Glutamatergic neuron (in vitro differentiated cells): ENCODE measurements at regions not wholly inside any gene's neighbourhood (a gene's known extent, or its start where the extent isn't known, plus 50 kb on each side); places are given as distances from the start of the nearest gene placed in this dataset.
"Not testable (repeated sequence)": the region's sequence is repeated elsewhere in the genome, so short reads cannot be mapped to it uniquely, and the experiment has no call there.

Source experiments
- DNase-seq: peaks from one replicate; pipeline ENCODE4 v3.0.0; 2022
- H3K27ac Mint-ChIP-seq: one replicate; pipeline ENCODE4 v1.8.0; 2020; ENCODE audit warnings: mild to moderate bottlenecking, mixed read lengths, inconsistent platforms; ENCODE audit not compliant: unreplicated experiment
- H3K27me3 Mint-ChIP-seq: one replicate; pipeline ENCODE4 v1.8.0; 2020; ENCODE audit warnings: mild to moderate bottlenecking, moderate library complexity, mixed read lengths, inconsistent platforms; ENCODE audit not compliant: unreplicated experiment
- H3K36me3 Mint-ChIP-seq: one replicate; pipeline ENCODE4 v1.8.0; 2020; ENCODE audit warnings: mild to moderate bottlenecking, mixed read lengths, inconsistent platforms; ENCODE audit not compliant: unreplicated experiment
- H3K4me1 Mint-ChIP-seq: one replicate; pipeline ENCODE4 v1.8.0; 2020; ENCODE audit warnings: mild to moderate bottlenecking, low read depth, mixed read lengths, inconsistent platforms; ENCODE audit not compliant: unreplicated experiment
- H3K4me3 Mint-ChIP-seq: one replicate; pipeline ENCODE4 v1.8.0; 2020; ENCODE audit warnings: mild to moderate bottlenecking, mixed read lengths, inconsistent platforms; ENCODE audit not compliant: unreplicated experiment
- H3K9me3 Mint-ChIP-seq: one replicate; pipeline ENCODE4 v1.8.0; 2020; ENCODE audit warnings: mild to moderate bottlenecking, moderate library complexity, mixed read lengths, inconsistent platforms; ENCODE audit not compliant: unreplicated experiment
- CTCF ChIP-seq: fragments of 200-600 bp; sonication (generic); IDR thresholded peaks from one replicate; pipeline ENCODE4 v1.5.0; 2021; ENCODE audit not compliant: partially characterized antibody, unreplicated experiment

GRCh38 chr4:179678093-179678814 is 2236.0 kb upstream of the AGA start:
- Mint-ChIP-seq H3K9me3 (peaks cover 3% of the 10 kb centered on the region), H3K27ac (no peak overlapping the region)

GRCh38 chr4:179683661-179684060 is 2241.4 kb upstream of the AGA start:
- H3K4me1 Mint-ChIP-seq, H3K36me3 Mint-ChIP-seq, H3K4me3 Mint-ChIP-seq, H3K9me3 Mint-ChIP-seq, DNase-seq, H3K27me3 Mint-ChIP-seq, H3K27ac Mint-ChIP-seq: not testable (repeated sequence)

More at GRCh38 chr4:179678093-179678814, 2236.0 kb upstream of the AGA start:
- no peaks in the 10 kb centered on the region for H3K4me1 Mint-ChIP-seq
- no peak overlapping the region for H3K4me3 Mint-ChIP-seq
- TF ChIP-seq CTCF, result no peak
- no peaks in the 10 kb centered on the region for H3K27me3 Mint-ChIP-seq
- H3K36me3 Mint-ChIP-seq, result peaks cover 6% of the 10 kb centered on the region
- no peak for DNase-seq

- no peak for DNase-seq
- H3K27ac Mint-ChIP-seq, result no peak overlapping the region
These were observed 2250.0 kb upstream of the AGA start for GRCh38 chr4:179692222-179692621.

GRCh38 chr4:179695175-179695574 is 2252.9 kb upstream of the AGA start:
- H3K9me3 Mint-ChIP-seq, result no peaks in the 10 kb centered on the region
- no peak overlapping the region for H3K27ac Mint-ChIP-seq
- no peaks in the 10 kb centered on the region for H3K36me3 Mint-ChIP-seq
- H3K4me3 Mint-ChIP-seq, result no peak overlapping the region
- no peaks in the 10 kb centered on the region for H3K4me1 Mint-ChIP-seq
- no peaks in the 10 kb centered on the region for H3K27me3 Mint-ChIP-seq
- TF ChIP-seq CTCF, result no peak
- DNase-seq, result no peak

More at GRCh38 chr4:179692222-179692621, 2250.0 kb upstream of the AGA start:
- Mint-ChIP-seq H3K36me3 (no peaks in the 10 kb centered on the region), H3K27me3 (no peaks in the 10 kb centered on the region), H3K9me3 (no peaks in the 10 kb centered on the region), H3K4me3 (no peak overlapping the region), H3K4me1 (no peaks in the 10 kb centered on the region)
- no peak for TF ChIP-seq CTCF

GRCh38 chr4:179698321-179698720 is 2256.1 kb upstream of the AGA start:
- DNase-seq, result no peak
- H3K4me1 Mint-ChIP-seq, result no peaks in the 10 kb centered on the region
- no peaks in the 10 kb centered on the region for H3K9me3 Mint-ChIP-seq
- no peak for TF ChIP-seq CTCF
- H3K36me3 Mint-ChIP-seq, result no peaks in the 10 kb centered on the region
- H3K4me3 Mint-ChIP-seq, result no peak overlapping the region
- no peaks in the 10 kb centered on the region for H3K27me3 Mint-ChIP-seq
- no peak overlapping the region for H3K27ac Mint-ChIP-seq
